Astrocyte (in vitro differentiated cells and primary cell): ENCODE measurements at regions not wholly inside any gene's neighbourhood (a gene's known extent, or its start where the extent isn't known, plus 50 kb on each side); places are given as distances from the start of the nearest gene placed in this dataset.

Experiments used
- EZH2 ChIP-seq: IDR thresholded peaks from 2 replicates; pipeline ENCODE4 v1.6.1; 2012; ENCODE audit warnings: mild to moderate bottlenecking, low read length, inconsistent platforms; ENCODE audit not compliant: insufficient read depth
- TF ChIP-seq, protein P1 (sequence below): IDR thresholded peaks from 2 replicates; pipeline ENCODE4 v1.5.1; 2011; ENCODE audit warnings: low read depth, mild to moderate bottlenecking, inconsistent platforms, low read length, moderate library complexity; ENCODE audit not compliant: insufficient read depth

DNA sequence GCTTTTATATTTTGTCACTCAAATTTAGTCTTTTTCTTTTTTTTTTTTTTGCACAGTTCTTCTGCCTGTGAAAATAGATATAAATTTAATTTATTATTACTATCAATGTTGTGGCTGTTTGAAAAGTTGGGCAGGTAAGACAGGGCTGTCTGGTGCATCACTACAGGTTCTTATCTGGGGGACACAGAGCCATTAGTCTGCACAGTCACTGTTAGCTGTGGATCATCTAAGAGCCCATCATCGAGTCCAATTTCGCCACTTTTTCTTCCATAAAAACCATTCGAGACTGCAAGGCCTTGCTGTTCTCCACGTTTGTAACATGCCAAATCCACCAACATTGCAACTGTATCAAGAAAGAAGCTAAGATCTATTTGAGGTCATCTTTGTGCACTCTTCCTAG is 325.6 kb upstream of the UMPS start:
- TF ChIP-seq EZH2: no peak
- TF ChIP-seq, protein P1, sequence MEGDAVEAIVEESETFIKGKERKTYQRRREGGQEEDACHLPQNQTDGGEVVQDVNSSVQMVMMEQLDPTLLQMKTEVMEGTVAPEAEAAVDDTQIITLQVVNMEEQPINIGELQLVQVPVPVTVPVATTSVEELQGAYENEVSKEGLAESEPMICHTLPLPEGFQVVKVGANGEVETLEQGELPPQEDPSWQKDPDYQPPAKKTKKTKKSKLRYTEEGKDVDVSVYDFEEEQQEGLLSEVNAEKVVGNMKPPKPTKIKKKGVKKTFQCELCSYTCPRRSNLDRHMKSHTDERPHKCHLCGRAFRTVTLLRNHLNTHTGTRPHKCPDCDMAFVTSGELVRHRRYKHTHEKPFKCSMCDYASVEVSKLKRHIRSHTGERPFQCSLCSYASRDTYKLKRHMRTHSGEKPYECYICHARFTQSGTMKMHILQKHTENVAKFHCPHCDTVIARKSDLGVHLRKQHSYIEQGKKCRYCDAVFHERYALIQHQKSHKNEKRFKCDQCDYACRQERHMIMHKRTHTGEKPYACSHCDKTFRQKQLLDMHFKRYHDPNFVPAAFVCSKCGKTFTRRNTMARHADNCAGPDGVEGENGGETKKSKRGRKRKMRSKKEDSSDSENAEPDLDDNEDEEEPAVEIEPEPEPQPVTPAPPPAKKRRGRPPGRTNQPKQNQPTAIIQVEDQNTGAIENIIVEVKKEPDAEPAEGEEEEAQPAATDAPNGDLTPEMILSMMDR: no peak
